Effector CD8-positive, alpha-beta T cell (primary cell): ENCODE measurements at regions not wholly inside any gene's neighbourhood (a gene's known extent, or its start where the extent isn't known, plus 50 kb on each side); places are given as distances from the start of the nearest gene placed in this dataset.

ENCODE experiments used
- DNase-seq: peaks from one replicate; lab custom pipeline; 2025; lab: John Stamatoyannopoulos, UW

DNA sequence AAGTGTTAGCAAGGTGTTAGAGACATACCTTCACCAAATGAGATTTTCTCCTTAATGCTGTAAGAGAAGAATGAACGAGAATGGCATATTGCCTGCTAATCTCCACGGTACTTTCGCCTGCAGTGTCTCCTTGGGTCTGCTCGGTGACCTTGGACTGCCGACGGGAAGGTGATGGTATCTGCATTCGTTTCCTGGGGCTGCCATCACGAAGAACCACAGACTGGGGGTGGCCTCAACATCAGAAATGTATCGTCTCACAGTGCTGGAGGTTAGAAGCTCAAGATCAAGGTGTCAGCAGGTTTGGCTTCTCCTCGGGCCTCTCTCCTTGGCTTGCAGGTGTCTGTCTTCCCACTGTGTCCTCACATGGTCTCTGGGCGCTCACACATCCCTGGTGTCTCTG lies 86.3 kb upstream of the TNRC6C start:
- no peak for DNase-seq

DNA sequence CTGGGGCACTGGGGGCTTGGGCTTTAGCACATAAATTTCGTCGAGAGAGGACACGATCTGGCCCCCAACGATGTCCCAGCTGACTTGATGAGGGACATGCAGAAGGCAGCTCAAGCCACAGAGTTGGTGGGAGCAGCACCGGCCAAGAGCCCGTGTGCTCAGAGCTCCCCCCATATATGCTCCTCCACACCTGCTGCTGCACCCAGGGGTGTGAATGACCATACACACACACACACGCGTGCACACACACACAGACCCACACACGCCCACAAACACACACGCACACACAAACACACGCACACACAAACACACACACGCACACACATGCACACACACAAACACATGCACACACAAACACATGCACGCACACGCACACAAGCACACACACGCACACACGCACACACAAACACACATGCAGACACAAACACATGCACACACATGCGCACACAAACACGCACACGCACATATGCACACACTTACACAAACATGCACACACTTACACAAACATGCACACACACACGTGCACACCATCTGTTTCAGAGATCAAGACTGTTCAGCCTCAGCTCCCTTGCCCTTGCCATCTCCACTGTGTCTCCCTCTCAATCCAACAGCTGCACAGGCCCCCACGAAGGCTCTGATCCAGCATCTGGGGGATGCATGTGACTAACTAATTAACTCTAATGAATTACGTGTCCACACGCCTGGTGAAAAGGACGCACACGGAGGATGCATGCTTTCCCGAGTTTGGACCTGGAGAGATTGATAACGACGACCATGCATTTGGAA lies 85.6 kb upstream of the TNRC6C start:
- DNase-seq, result no peak

DNA sequence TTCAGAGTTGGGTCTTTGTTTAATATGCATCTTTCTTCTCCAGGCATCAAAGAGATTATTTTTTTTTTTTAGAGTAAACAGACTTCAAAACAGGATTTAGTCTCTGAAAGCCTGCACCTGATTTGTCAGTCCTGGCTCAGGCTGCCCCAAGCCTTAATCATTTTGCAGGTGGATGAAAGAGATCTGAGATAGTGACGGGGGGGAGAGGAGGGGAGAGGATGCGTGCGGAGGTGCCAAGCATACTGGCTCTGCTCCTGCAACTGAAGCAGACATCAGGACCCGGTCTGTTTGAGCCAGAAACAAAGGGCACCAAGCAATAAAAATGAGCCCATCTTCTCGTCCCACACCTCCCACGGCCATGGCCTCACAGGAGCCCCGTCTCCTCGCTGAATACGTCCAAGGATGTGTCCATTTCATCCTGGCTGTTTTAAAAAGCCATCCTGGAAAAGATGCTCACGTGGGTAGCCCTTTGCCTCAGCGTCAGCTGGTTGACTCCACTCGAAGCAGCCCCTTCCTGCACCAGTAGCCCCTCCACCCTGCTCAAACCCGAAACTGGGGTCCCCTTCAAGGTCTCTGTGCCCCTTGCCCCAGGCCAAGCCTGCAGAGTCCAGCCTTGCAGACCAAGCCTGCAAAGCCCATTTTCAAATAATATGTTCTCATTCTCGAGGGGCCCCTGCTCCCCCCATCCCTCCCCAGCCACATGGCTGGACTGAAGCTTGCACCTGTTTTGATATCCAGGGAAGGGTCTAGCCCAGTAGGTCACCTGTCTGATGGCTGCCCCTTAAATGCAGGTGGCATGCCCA lies 84.8 kb upstream of the TNRC6C start:
- DNase-seq, result no peak

DNA sequence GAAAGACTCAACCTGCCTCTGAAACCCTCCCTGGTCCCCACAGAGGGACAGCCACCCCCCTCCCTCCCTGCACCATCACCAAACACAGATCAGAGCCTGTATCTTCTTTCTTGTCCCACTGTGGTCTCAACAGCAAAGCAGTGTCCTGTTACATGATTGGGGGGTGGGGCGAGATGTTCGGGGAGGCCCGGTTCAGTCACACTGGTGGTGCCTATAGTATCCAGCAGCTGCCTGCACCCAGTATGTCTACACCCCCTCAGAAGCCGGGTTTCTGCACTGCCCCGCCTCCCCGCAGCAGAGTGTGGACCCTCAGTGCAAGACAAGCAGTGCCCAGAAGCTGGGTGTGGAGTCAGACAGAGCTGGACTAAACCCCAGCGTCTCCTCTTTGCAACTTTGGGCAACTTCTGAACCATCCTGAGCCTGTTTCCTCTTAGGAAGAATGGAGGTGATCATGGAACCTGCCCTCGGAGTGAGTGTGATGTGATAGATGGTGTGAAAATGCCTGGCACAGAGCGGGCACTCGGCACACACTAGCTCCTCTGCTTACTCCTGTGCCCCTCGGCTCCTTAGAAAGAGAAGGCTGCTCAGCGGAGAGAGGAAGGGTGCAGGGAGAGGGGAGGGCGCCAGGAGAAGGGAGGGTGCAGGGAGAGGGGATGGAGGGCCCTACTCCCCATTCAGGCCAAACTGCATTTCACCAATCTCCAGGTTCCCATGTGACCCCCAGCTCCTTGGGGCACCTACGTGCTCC lies 84.0 kb upstream of the TNRC6C start:
- DNase-seq, result no peak

DNA sequence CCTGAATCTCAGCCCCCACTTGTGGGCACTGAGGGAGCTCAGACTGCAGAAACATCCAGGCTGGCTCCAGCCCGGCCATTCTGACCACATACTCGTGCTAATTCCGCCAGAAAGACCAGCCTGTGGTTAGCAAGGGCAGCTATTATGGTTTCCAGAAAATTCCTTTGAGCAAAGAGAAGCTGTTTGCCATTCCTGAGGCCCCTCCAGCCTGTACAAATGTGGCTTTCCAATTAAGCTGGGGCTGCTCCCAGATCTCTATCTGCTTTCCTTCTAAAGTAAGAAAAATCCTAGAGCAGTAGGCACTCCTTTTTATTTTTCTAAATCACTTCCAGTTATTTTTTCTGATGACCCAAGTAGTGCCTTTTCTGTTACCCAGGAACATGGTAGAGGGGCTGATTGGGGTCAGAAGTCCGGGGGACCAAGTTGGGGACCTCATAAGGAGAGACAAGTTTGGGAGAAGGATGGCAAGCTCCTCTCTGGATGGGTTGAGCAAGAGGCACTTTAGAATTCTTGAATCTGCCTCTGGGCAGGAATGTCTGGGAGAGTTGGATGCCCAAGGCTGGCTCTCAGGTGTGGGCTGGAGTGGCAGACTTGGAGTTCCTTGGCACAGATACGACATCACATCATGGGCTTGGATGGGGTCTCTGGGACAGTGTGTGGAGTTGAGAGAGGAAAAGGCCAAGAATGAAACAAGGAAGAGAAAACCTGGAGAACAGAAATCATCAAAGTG lies 83.3 kb upstream of the TNRC6C start:
- DNase-seq, result no peak

DNA sequence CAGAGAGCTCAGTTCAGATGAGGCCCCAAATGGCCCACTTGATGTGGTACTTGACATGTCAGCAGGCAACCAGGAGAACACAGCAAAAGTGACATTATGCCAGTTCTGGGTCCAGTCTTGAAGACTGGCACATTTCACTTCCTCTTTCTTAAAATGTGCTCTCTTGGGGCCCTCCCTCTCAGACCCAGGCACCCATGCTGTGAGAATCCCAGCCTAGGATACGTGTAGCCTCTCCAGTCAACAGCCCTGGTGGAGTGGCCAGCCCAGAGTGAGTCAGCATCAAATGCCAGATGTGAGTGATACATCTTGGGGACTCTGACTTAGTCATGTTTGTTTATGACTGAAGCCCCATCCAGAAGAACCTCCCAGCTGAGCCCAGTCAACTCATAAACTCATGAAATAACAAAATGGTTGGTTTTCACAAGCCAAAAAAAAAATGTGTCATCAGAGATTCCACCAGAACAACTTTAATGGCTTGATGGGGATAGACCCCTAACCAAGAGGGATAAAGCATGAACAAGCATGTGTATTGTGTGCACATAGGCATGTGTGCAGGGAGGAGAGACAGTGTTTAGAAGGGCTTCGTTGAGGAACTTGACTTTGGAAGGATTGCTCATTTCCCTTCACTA lies 82.5 kb upstream of the TNRC6C start:
- no peak for DNase-seq

DNA sequence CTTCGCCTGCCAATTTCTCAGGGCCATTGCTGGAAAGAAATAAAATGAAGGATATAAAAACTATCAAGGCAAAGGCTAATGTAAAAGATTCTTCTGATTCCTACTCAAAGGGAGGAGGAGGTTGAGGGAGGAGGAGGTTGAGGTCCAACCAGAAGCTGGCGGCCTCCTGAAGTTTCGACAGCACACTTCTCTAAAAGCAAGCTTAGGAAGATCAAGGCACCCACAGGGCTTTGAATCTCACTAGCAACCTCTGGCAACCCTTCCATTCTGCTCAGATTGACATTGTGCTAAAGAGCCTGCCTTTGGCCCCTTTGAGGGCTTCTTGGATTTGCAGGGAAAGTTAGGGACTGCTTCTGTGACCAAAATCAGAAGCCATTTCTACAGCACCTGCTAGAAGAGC lies 81.5 kb upstream of the TNRC6C start:
- no peak for DNase-seq

DNA sequence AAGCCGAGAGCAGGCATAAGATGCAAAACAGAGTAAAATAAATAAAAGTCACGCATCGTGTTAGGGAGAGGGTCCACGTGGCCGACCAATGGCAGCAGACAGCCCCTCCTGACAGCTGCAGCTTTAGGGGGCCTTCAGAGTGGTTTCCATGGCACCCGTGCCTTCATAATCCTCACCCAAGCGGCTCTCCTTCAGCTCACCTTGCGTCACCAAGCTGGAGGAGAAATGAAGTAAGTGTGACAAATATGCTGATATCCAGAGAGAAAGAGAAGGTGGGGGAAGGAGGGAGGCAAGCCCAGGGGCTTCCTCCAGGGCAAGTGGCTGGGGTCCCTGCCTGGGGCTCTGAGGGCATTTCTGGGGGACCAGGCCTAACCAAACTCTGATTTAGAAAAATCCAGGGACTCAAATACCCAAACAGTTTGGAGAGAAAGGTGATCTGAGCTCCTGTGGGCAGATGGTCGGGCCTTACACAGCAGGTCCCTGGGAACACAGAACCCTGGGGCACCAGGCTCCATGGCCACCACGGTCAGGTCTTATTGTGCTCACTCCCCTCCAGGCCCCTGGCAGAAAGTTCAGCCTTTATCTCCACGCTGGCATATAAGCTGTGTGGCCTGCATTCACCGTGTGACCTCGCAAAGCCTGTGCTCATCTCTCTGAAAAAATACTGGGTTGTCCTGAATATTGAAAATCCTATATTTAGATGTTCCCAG lies 80.7 kb upstream of the TNRC6C start:
- DNase-seq, result no peak

DNA sequence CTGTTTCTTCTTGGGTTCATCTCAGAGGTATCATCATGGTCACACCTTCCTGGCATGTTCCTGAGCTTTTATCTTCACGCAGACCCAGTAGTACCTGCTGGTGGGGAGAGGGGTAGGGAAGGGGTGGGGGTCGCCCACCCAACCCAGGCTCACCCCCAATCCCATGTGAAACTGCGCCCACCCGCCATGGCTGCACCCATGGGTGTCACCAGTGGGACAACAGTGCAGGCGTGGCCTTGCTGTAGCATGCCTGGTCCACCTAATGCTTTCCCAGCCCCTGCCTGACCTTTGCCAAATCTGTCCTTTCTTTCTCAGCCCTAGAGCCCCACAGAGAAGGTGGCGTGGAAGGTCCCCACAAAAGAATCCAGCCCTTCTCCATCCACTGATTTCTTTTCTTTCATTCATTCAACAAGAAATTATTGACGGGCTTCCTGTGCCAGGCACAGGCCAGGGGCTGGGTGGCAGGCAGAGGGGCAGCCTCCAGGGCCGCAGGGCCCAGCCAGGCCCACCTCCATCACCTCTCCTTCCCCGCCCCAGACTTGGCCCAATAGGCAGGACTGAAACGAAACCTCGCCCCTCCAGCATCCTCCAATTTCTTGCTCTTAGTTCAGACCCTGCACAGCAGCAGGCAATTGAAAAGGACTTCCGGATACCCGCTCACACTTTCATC lies 79.1 kb upstream of the TNRC6C start:
- no peak for DNase-seq

DNA sequence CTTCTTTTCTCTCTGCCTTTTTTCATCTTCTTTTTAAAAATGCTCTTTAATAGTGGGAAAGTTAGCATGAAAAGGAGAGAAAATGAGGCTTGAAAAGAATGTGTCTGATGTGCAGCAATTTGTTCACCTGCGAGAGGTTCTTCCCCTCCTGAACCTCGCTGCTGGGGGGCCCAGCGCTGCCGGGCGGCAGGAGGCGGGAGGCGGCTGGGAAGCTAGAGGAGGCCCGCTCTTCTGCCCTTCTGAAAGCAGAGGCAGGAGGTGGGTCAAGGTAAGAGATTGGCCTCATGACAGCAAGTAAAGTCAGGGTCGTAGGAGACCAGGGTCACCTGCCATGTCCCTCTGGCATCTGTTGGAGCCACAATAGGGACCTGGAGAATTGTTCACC lies 78.6 kb upstream of the TNRC6C start:
- no peak for DNase-seq

DNA sequence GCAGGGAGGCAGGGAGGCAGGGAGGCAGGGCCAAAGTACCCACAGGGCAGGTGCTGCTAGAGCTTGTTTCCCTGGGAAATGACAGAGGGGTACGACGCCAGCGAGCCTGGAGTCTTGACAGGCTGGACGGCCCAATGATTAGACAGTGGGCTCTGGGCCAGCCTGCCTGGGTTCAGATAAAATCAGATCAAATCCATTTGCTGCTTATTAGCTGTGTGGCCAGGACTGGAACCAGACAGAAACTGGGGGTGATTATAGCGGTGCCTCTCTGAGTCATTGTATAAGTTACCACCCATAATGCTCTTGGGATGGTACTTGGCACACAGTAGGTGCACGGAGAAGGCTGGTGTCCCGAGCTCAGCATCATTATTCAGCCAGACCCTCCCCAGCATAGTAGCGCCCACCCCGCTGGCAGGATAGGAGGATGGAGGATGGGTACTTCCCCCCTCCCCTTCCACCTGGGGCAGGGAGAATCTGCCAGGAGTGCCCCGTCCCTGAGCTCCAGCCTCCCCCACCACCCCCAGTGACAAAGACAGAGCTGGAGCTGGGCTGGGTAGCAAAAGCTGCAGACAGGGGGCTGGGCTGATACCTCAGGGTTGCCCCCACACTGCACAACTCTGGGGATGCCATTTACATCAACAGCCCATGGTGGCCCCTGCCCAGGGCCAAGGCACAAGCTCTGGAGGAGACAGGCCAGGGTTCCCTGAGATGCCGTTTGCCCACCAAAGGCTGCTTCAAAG lies 77.6 kb upstream of the TNRC6C start:
- no peak for DNase-seq

DNA sequence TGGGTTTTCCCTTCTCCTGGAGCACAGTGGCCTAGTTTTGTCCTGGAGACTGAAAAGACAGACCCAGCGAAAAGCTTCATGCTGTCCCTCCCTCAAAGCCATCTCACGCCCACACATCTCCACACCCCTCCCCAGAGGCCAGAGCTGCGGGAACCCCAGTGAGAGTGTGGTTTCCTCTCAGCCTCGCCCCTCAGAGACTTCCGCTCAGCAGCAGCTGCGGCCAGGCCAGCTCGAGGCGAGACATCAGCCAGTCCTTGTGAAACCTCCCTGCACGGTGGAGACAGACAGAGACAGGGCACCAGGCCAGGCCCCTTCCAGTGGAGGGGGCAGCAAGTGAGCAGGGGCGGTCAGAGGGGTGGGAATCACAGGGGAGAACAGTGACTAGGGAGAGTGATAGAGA lies 77.0 kb upstream of the TNRC6C start:
- peak; percentile 44 for DNase-seq

DNA sequence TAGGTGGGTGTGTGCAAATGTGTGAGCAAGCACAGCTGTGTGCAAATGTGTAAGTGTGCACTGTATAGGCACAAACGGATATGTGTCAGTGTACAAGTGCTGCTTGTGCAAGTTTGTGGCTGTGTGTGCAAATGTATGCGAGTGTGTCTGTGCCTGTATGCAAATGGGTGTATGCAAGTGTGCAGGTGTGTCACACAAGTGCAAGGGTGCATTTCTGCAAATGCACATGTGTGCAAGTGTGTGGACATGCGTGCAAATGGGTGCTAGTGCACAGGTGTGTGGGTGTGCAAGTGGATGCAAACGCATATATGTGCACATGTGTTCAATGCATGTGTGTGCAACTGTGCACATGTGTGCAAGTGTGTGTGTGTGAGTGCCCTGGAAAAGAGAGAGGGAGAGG lies 76.5 kb upstream of the TNRC6C start:
- DNase-seq, result no peak

DNA sequence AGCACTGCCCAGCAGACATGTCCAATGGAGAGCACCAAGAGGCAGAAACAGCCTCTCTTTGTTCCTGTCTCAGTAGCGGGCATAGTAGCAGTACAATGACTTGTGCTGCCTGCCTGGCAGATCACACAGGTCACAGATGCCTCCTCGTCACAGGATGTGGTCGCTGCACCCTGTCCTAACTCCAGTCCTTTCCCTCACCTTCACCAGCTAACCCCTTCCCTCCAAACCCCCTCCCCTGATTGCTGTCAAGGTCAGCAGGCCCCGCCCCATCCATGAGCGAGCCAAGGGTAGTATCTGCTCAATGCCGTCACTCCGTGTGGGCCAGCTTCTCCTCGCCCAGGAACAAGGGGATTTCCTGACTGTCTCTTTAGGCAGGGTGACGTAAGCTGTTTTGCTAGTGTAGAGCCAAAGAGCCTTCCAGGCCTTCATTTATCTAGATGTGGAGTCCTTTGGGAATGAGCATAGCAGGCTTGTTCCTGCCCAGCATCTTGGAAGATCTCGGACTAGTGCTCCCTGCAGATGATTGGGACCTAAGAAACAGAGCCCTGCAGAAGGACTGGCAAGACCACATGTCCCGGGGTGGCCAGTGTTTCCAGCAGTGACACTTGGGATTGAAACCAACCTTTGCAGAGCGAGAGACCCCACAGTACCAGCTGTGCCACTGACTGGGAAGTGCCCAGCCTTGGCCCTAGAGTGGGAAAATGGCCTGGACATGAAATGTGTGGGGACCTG lies 75.9 kb upstream of the TNRC6C start:
- DNase-seq, result peak; percentile 71

DNA sequence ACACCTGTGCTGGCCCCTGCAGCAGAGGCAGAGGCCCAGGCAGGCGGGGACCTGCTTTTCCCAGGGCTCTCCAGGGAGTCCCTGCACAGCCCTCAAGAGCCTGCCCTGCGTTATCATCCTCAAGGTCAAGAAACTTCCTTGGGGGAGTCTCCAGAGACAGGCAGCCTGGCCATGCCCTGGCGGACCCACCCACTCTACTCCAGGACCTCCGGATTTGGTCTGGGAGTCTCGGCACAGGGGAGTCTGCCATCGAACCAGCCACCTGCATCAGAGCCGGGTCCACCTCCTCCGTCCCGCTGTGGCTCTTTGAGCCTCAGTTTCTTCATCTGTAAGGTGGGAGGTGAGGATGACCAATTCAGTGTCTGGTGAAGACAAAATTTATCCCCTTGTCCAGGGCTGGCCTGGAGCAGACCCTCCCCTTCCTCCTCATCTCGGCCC lies 75.3 kb upstream of the TNRC6C start:
- no peak for DNase-seq

DNA sequence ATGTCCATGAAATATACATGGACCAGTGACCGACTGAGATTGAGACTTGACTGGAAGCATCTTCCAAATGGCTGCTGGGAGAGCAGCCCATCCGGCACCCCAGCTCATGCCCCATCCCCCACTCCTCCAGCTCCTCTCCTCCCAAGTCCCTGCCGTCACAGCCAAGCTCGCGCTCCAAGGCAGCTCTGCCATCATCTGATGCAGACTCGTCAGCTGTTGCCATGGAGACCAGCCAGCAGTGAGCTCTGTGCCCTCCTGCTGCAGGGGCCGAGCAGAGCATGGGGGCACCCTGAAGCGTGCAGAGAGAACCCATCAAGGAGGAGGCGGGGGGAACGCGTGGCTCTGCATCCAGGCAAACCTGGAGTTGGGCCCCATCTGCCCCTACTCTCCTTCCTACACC lies 74.5 kb upstream of the TNRC6C start:
- peak; percentile 45 for DNase-seq

DNA sequence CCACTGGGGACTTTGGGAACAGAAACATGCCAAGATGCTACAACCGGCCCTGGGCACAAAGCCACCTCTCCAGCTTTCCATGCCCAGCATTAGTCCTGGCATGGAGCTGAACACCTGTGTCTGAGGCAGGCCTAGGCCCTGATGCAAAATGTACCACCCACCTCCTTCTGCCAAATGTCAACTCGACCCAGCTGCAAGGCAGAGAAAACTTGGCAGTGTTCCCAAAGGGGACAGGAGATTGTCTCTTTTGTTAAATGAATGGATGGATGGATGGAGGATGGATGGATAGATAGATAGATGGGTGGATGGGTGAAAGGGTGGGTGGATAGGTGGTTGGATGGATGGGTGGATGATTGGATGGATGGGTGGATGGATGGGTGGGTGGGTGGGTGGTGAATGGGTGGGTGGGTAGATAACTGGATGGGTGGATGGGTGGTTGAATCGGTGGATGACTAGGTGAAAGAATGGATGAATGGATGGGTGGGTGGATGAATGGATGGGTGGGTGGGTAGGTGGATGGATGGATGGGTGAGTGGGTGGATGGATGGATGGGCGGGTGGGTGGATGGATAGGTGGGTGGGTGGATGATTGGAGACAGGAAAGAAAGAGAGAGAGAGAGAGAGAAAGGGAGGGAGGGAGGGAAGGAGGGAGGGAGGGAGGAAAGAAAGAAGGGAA lies 73.4 kb upstream of the TNRC6C start:
- DNase-seq, result no peak

DNA sequence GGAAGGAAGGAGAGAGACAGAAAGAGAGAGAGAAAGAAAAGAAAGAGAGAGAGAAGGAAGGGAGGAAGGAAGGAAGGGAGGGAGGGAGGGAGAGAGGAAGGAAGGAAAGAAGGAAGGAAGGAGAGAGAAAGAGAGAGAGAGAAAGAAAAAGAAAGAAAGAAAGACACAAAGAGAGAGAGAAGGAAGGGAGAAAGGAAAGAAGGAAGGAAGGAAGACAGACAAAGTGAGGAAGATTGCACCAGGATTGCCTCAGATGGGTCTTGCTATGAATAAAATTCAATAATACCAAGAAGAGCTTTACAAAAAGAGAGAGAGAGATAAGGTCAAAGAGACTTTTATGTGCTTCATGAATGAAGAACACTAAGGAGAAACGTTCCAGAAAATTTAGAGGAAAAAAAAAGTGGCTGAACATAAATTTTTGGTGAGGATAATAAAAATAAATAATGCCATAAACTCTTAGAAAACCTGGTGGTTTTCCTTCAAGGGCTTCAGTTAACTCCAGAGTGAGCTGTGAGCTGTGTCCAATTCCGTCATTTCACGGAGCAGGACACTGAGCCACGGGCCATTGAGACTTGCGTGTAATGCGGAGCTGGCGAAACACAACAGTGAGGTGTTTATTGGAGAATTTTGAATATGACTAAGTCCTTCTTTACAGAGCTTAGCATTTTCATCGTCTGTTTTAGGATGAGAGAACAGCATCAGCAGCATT lies 72.7 kb upstream of the TNRC6C start:
- DNase-seq, result no peak
